ENCODE measurements at regions not wholly inside any gene's neighbourhood (a gene's known extent, or its start where the extent isn't known, plus 50 kb on each side); places are given as distances from the start of the nearest gene placed in this dataset.

DNA sequence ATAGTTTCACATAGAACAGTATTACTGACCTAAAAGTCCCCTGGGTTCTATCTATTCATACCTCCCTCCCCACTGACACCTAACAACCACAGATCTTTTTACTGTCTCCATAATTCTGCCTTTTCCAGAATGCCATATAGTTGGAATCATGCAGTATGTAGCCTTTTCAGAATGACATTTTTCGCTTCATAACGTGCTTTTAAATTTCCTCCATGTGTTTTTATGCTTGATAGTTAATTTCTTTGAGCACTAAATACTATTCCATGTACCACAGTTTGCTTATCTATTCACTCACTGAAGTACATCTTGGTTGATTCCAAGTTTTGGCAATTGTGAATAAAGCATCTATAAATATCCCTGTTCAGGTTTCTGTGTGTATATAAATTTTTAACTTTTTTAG is 77.7 kb upstream of the GPR149 start:
- TF ChIP-seq, protein P1, sequence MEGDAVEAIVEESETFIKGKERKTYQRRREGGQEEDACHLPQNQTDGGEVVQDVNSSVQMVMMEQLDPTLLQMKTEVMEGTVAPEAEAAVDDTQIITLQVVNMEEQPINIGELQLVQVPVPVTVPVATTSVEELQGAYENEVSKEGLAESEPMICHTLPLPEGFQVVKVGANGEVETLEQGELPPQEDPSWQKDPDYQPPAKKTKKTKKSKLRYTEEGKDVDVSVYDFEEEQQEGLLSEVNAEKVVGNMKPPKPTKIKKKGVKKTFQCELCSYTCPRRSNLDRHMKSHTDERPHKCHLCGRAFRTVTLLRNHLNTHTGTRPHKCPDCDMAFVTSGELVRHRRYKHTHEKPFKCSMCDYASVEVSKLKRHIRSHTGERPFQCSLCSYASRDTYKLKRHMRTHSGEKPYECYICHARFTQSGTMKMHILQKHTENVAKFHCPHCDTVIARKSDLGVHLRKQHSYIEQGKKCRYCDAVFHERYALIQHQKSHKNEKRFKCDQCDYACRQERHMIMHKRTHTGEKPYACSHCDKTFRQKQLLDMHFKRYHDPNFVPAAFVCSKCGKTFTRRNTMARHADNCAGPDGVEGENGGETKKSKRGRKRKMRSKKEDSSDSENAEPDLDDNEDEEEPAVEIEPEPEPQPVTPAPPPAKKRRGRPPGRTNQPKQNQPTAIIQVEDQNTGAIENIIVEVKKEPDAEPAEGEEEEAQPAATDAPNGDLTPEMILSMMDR (IDR thresholded peaks at IDR 0.05; ENCODE audit: borderline replicate concordance, extremely low read depth, low read length, poor library complexity, severe bottlenecking), result no peak
- no peak for TF ChIP-seq EZH2 (IDR thresholded peaks at IDR 0.05; ENCODE audit: borderline replicate concordance, low read depth, low read length, severe bottlenecking)
